HG02870 (cell line): ENCODE measurements at regions not wholly inside any gene's neighbourhood (a gene's known extent, or its start where the extent isn't known, plus 50 kb on each side); places are given as distances from the start of the nearest gene placed in this dataset.

Experiments used
- ATAC-seq: cut with Tn5 transposase; IDR thresholded peaks from one replicate; pipeline ENCODE4 v1.9.1; 2021; ENCODE audit warnings: mild to moderate bottlenecking, moderate library complexity; ENCODE audit not compliant: unreplicated experiment

DNA sequence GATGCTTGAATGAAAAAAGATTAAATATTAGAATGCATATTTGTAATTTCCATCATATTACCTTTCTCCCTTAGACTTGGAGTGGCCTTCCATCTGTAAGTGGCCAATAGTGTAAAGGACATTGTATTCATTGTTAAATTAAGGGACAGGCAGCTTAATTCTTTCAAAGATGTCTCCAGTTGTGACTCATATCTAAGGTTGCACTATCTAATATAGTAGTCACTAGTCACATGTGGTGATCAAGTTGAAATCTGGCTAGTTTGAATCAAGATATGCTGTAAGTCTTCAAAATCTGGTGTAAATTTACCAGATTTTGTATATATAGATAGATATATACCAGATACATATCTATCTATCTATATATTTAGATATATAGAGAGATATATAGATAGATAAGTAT, 52.4 kb upstream of the AGPS start:
- ATAC-seq: no peak

DNA sequence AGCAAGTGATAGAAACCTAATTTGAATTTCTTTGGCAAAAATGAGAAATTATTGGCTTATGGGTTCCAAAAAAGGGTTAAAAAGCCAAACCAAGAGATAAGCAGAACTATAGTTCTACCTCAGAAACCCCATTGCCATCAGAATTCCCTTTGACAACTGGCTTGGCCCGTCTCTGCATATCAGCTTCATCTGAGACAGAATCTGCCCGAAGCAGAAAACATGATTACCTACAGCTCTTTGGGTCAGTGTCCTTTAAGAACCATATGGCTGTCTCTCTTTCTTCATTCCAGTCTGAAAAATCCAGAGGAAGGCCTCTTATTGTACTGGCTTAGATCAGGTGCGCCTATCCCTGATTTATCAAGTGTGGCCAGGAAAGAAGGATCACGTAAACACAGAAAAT, 49.8 kb upstream of the AGPS start:
- ATAC-seq: no peak
